Lower lobe of right lung (tissue), 2 donors: ENCODE measurements at regions not wholly inside any gene's neighbourhood (a gene's known extent, or its start where the extent isn't known, plus 50 kb on each side); places are given as distances from the start of the nearest gene placed in this dataset.
A peak's percentile ranks its signal among the peaks of the same experiment; 100 is the strongest.

Experiments used
- ATAC-seq, 2 donors: fragments of 200-7000 bp; cut with Tn5 transposase; one replicate each; pipeline ENCODE4 v1.9.1; 2020 to 2022; ENCODE audit warnings: mild to moderate bottlenecking in 2 of 2, moderate library complexity in 2 of 2
- DNase-seq: peaks from one replicate; pipeline ENCODE4 v3.0.0-alpha.2; 2020
- H3K27ac ChIP-seq: fragments of 200-600 bp; one replicate; pipeline ENCODE4 v1.8.0; 2022
- H3K27me3 ChIP-seq: fragments of 200-600 bp; one replicate; pipeline ENCODE4 v1.8.0; 2022; ENCODE audit warnings: low read depth
- H3K36me3 ChIP-seq: fragments of 200-600 bp; one replicate; pipeline ENCODE4 v1.8.0; 2022; ENCODE audit warnings: mild to moderate bottlenecking
- H3K4me1 ChIP-seq: fragments of 200-600 bp; one replicate; pipeline ENCODE4 v1.8.0; 2022
- H3K4me3 ChIP-seq: fragments of 200-600 bp; one replicate; pipeline ENCODE4 v1.8.0; 2022; ENCODE audit warnings: mild to moderate bottlenecking
- H3K9me3 ChIP-seq: fragments of 200-600 bp; one replicate; pipeline ENCODE4 v1.8.0; 2022
- intact Hi-C: fragments of 100-400 bp; cut with DNase I; formaldehyde crosslinking; loops from one replicate; pipeline ENCODE4 v1.11.0; 2022
- TF ChIP-seq, protein P1 (sequence below): fragments of 200-600 bp; IDR thresholded peaks from one replicate; pipeline ENCODE4 v1.8.0; 2022; ENCODE audit warnings: antibody characterized with exemption, mild to moderate bottlenecking
- donor health status: DM: no; HTN: yes; CAD: no; lungs with severe emphysema.

DNA sequence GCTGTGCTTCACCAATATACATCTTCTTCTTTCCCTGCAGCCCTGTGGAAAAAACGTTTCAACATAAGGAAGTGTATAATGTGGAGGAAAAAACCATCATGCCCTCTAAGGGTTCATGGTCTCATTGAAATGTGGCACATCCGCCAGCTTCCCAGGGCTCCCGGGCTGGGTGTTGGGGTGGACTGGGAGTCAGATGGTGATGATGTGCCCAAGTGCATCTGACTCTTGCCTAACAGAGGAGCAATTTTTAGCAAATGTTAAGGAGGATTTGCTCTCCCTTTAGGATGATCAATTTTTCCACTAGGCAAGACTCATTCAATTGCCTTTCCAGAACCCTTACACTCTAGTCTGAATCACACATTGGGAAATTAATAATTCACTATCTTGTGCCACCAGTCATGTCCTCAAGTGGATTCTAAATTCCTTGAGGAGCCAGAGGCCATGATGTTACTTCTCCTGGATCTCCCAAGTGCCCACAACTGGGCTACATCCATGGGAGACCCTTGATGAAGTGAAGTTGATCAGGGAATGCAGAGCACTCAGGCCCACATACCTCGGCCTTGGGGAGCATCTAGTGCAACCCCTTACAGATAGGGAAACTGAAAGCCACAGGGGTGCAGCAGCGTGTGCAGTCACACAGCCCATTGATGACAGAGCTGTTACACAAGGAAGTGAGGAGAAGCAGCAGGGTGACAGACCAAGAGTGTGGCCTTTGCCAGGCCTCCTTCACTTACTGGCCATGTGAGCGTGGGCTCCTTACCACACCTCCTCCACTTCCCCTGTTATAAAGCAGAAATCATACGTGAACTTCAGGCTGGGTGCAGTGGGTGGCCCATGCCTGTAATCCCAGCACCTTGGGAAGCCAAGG is 100.0 kb upstream of the SLC44A3 start:
- no peak overlapping the region for H3K27ac ChIP-seq
- ATAC-seq, result peak; percentile 81 to 90
- peaks cover 8% of the 10 kb centered on the region for H3K4me1 ChIP-seq

DNA sequence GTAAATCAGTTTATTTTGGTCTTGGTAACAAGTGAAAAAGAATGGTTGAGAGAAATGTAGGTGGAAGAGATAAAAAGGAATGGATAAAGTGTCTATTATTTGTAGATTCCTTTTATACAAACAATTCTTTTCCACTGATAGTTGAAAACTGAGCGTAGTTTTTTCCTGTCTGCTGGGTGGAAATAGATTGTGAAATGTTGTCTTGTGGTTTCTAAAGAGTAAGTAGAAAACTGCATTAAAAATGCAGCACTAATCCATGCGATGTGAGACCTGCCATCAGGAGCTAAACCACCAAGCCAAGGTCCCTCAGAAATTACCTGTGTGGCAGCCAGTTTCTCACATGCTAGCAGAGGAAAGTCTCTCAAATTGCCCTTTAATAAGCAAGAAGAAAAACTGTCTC is 103.2 kb upstream of the SLC44A3 start:
- H3K27me3 ChIP-seq, result no peaks in the 10 kb centered on the region
- ATAC-seq, result no peak

More for the DNA sequence above, 100.0 kb upstream of the SLC44A3 start:
- TF ChIP-seq, protein P1, sequence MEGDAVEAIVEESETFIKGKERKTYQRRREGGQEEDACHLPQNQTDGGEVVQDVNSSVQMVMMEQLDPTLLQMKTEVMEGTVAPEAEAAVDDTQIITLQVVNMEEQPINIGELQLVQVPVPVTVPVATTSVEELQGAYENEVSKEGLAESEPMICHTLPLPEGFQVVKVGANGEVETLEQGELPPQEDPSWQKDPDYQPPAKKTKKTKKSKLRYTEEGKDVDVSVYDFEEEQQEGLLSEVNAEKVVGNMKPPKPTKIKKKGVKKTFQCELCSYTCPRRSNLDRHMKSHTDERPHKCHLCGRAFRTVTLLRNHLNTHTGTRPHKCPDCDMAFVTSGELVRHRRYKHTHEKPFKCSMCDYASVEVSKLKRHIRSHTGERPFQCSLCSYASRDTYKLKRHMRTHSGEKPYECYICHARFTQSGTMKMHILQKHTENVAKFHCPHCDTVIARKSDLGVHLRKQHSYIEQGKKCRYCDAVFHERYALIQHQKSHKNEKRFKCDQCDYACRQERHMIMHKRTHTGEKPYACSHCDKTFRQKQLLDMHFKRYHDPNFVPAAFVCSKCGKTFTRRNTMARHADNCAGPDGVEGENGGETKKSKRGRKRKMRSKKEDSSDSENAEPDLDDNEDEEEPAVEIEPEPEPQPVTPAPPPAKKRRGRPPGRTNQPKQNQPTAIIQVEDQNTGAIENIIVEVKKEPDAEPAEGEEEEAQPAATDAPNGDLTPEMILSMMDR, result no peak
- Histone ChIP-seq H3K9me3 (no peaks in the 10 kb centered on the region), H3K27me3 (no peaks in the 10 kb centered on the region), H3K36me3 (no peaks in the 10 kb centered on the region), H3K4me3 (no peak overlapping the region)
- DNase-seq, result peak; percentile 75
- intact Hi-C loops, result no loop called here

DNA sequence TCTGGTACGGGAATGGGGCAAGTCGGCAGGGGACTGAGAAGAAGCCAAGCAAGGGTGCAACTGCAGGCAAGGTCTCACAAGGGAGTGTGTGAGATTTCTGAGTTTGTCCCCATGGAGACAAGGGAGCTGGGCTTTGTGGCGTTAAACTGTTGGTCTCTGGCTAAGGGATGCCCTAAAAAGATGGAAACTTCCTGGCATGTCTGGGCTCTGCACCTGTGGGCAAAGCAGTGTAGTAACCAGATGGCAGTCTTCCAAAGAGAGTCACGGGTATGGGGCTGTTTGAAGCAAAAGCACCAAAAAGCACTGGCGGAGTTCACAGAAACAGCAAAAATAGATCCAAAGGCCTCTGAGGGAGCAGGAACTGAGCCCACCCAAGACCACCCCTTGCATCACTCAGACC is 104.8 kb upstream of the SLC44A3 start:
- no peaks in the 10 kb centered on the region for H3K27me3 ChIP-seq
- H3K4me3 ChIP-seq, result no peak overlapping the region
- ATAC-seq (no peak), DNase-seq (no peak)
- no peaks in the 10 kb centered on the region for H3K9me3 ChIP-seq
- peaks cover under 1% of the 10 kb centered on the region for H3K4me1 ChIP-seq
- intact Hi-C loops, result no loop called here
- no peak overlapping the region for H3K27ac ChIP-seq
- TF ChIP-seq, protein P1, result no peak
- H3K36me3 ChIP-seq, result no peaks in the 10 kb centered on the region

More for the DNA sequence above, 103.2 kb upstream of the SLC44A3 start:
- Histone ChIP-seq H3K9me3 (no peaks in the 10 kb centered on the region), H3K4me1 (peaks cover 8% of the 10 kb centered on the region), H3K27ac (no peak overlapping the region), H3K36me3 (no peaks in the 10 kb centered on the region), H3K4me3 (no peak overlapping the region)
- DNase-seq, result no peak
- TF ChIP-seq, protein P1, result no peak
- intact Hi-C loops, result no loop called here

DNA sequence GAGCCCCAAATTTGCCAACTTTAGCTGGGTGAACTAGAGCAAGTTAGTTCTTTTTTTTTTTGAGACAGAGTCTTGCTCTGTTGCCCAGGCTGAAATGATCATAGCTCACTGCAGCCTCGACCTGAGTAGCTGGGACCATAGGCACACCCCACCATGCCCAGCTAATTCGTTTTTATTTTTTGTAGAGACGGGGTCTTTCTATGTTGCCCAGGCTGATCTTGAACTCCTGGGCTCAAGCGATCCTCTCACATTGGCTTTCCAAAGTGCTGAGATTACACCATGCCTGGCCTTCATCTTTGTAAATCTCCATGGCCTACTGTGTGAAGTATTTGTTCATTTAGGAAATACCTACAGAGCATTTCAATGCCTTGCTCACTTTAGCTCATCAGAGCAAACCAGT is 105.6 kb upstream of the SLC44A3 start:
- Histone ChIP-seq H3K4me3 (no peak overlapping the region), H3K4me1 (no peaks in the 10 kb centered on the region), H3K36me3 (no peaks in the 10 kb centered on the region), H3K27me3 (no peaks in the 10 kb centered on the region), H3K9me3 (no peaks in the 10 kb centered on the region), H3K27ac (no peak overlapping the region)
- intact Hi-C loops, result no loop called here
- DNase-seq (no peak), ATAC-seq (no peak)
- TF ChIP-seq, protein P1, result no peak

DNA sequence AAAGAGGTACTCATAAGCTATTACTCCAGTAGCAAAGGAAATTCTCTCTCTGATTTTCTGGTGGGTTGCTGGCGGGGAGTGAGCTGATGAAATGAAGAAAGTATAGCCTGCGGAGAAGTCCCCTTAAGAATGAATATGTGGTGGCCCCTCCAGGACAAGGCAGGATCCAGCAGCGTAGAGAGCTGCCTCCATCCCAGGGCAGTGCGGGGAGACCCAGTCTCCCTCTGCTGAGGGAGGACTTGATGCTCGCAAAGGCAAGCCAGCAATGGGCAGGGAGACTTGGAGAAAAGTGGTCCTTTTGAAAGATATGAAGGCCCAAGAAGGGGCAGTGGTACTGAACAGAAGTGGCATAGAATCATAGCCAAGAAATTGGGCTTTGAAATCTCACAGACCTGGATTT is 106.0 kb upstream of the SLC44A3 start:
- H3K27me3 ChIP-seq, result no peaks in the 10 kb centered on the region
- H3K4me3 ChIP-seq, result no peak overlapping the region
- intact Hi-C loops, result no loop called here
- no peaks in the 10 kb centered on the region for H3K4me1 ChIP-seq
- H3K36me3 ChIP-seq, result no peaks in the 10 kb centered on the region
- ATAC-seq (no peak), DNase-seq (no peak)
- TF ChIP-seq, protein P1, result no peak
- no peak overlapping the region for H3K27ac ChIP-seq
- no peaks in the 10 kb centered on the region for H3K9me3 ChIP-seq
